ENCODE measurements at regions not wholly inside any gene's neighbourhood (a gene's known extent, or its start where the extent isn't known, plus 50 kb on each side); places are given as distances from the start of the nearest gene placed in this dataset.
"Not testable (repeated sequence)": the region's sequence is repeated elsewhere in the genome, so short reads cannot be mapped to it uniquely, and the experiment has no call there.

- TF ChIP-seq CTCF (IDR thresholded peaks at IDR 0.05; ENCODE audit: low read depth, low read length), result no peak
- H3K9me3 ChIP-seq (ENCODE audit: insufficient read depth, low read length), result no peaks in the 10 kb centered on the region
- no peaks in the 10 kb centered on the region for H3K79me2 ChIP-seq (ENCODE audit: low read length)
- H3K9ac ChIP-seq (ENCODE audit: low read length), result no peak overlapping the region
- no peaks in the 10 kb centered on the region; the same call in none of the 2 replicates for H3K27me3 ChIP-seq (ENCODE audit: low read depth, low read length)
- H3K4me2 ChIP-seq (ENCODE audit: low read length), result no peak overlapping the region
- H3K36me3 ChIP-seq (replicated peaks; ENCODE audit: low read depth, low read length), result no peaks in the 10 kb centered on the region
- H4K20me1 ChIP-seq (ENCODE audit: insufficient read depth, low read length), result no peaks in the 10 kb centered on the region
- peaks cover 40% of the 10 kb centered on the region for H3K4me1 ChIP-seq (ENCODE audit: low read length)
- no peak overlapping the region for H3K4me3 ChIP-seq (ENCODE audit: low read length)
- no peak overlapping the region for H3K27ac ChIP-seq (ENCODE audit: low read length)
- H2AFZ ChIP-seq (ENCODE audit: low read depth, low read length), result no peak overlapping the region
Observed at GRCh38 chr18:57943723-57944122, 100.3 kb upstream of the NEDD4L start.

- Histone ChIP-seq H3K27me3 (ENCODE audit: low read depth, low read length) (no peaks in the 10 kb centered on the region; the same call in none of the 2 replicates), H4K20me1 (ENCODE audit: insufficient read depth, low read length) (no peaks in the 10 kb centered on the region), H3K36me3 (replicated peaks; ENCODE audit: low read depth, low read length) (no peaks in the 10 kb centered on the region), H3K79me2 (ENCODE audit: low read length) (no peaks in the 10 kb centered on the region), H3K4me1 (ENCODE audit: low read length) (peaks cover 40% of the 10 kb centered on the region), H3K9ac (ENCODE audit: low read length) (no peak overlapping the region), H3K27ac (ENCODE audit: low read length) (no peak overlapping the region), H2AFZ (ENCODE audit: low read depth, low read length) (peak overlapping the region; percentile 13; the same call in 1 of the 2 replicates), H3K4me3 (ENCODE audit: low read length) (no peak overlapping the region), H3K9me3 (ENCODE audit: insufficient read depth, low read length) (no peaks in the 10 kb centered on the region), H3K4me2 (ENCODE audit: low read length) (peak overlapping the region; percentile 4; the same call in 1 of the 2 replicates)
- no peak for TF ChIP-seq CTCF (IDR thresholded peaks at IDR 0.05; ENCODE audit: low read depth, low read length)
- no peak for TF ChIP-seq EZH2phosphoT487 (IDR thresholded peaks at IDR 0.05; ENCODE audit: low read depth)
Observed at GRCh38 chr18:57942493-57942892, 101.5 kb upstream of the NEDD4L start.

- no peaks in the 10 kb centered on the region for H3K9me3 ChIP-seq (ENCODE audit: insufficient read depth, low read length)
- H2AFZ ChIP-seq (ENCODE audit: low read depth, low read length), result peak overlapping the region; percentile 13; the same call in 1 of the 2 replicates
- H3K4me1 ChIP-seq (ENCODE audit: low read length), result peaks cover 37% of the 10 kb centered on the region
- H3K36me3 ChIP-seq (replicated peaks; ENCODE audit: low read depth, low read length), result no peaks in the 10 kb centered on the region
- no peaks in the 10 kb centered on the region for H4K20me1 ChIP-seq (ENCODE audit: insufficient read depth, low read length)
- TF ChIP-seq EZH2phosphoT487 (IDR thresholded peaks at IDR 0.05; ENCODE audit: low read depth) (no peak), CTCF (IDR thresholded peaks at IDR 0.05; ENCODE audit: low read depth, low read length) (no peak)
- no peak overlapping the region for H3K27ac ChIP-seq (ENCODE audit: low read length)
- H3K79me2 ChIP-seq (ENCODE audit: low read length), result no peaks in the 10 kb centered on the region
- no peak overlapping the region for H3K9ac ChIP-seq (ENCODE audit: low read length)
- H3K4me2 ChIP-seq (ENCODE audit: low read length), result peak overlapping the region; percentile 4; the same call in 1 of the 2 replicates
- no peak overlapping the region for H3K4me3 ChIP-seq (ENCODE audit: low read length)
- no peaks in the 10 kb centered on the region; the same call in none of the 2 replicates for H3K27me3 ChIP-seq (ENCODE audit: low read depth, low read length)
Observed at GRCh38 chr18:57941841-57942489, 102.1 kb upstream of the NEDD4L start.

GRCh38 chr18:57940166-57940660 lies 103.8 kb upstream of the NEDD4L start:
- no peak overlapping the region for H2AFZ ChIP-seq (ENCODE audit: low read depth, low read length)
- no peaks in the 10 kb centered on the region for H3K9me3 ChIP-seq (ENCODE audit: insufficient read depth, low read length)
- no peak overlapping the region for H3K27ac ChIP-seq (ENCODE audit: low read length)
- peaks cover 34% of the 10 kb centered on the region for H3K4me1 ChIP-seq (ENCODE audit: low read length)
- H3K36me3 ChIP-seq (replicated peaks; ENCODE audit: low read depth, low read length), result no peaks in the 10 kb centered on the region
- no peak overlapping the region for H3K9ac ChIP-seq (ENCODE audit: low read length)
- no peak overlapping the region for H3K4me2 ChIP-seq (ENCODE audit: low read length)
- TF ChIP-seq CTCF (IDR thresholded peaks at IDR 0.05; ENCODE audit: low read depth, low read length) (no peak), EZH2phosphoT487 (IDR thresholded peaks at IDR 0.05; ENCODE audit: low read depth) (no peak)
- peaks cover 5% of the 10 kb centered on the region; the same call in 1 of the 2 replicates for H3K27me3 ChIP-seq (ENCODE audit: low read depth, low read length)
- no peaks in the 10 kb centered on the region for H4K20me1 ChIP-seq (ENCODE audit: insufficient read depth, low read length)
- H3K79me2 ChIP-seq (ENCODE audit: low read length), result no peaks in the 10 kb centered on the region
- no peak overlapping the region for H3K4me3 ChIP-seq (ENCODE audit: low read length)

- peaks cover 26% of the 10 kb centered on the region for H3K4me1 ChIP-seq (ENCODE audit: low read length)
- H3K4me2 ChIP-seq (ENCODE audit: low read length); H3K79me2 ChIP-seq (ENCODE audit: low read length); H3K4me3 ChIP-seq (ENCODE audit: low read length); H3K27me3 ChIP-seq (ENCODE audit: low read depth, low read length); H3K36me3 ChIP-seq (replicated peaks; ENCODE audit: low read depth, low read length); H3K9me3 ChIP-seq (ENCODE audit: insufficient read depth, low read length); H3K27ac ChIP-seq (ENCODE audit: low read length); H2AFZ ChIP-seq (ENCODE audit: low read depth, low read length); H3K9ac ChIP-seq (ENCODE audit: low read length); H4K20me1 ChIP-seq (ENCODE audit: insufficient read depth, low read length): not testable (repeated sequence)
Observed at GRCh38 chr18:57934375-57934774, 109.7 kb upstream of the NEDD4L start.
